ENCODE measurements at regions not wholly inside any gene's neighbourhood (a gene's known extent, or its start where the extent isn't known, plus 50 kb on each side); places are given as distances from the start of the nearest gene placed in this dataset.
A peak's percentile ranks its signal among the peaks of the same experiment; 100 is the strongest.
"Not testable (repeated sequence)": the region's sequence is repeated elsewhere in the genome, so short reads cannot be mapped to it uniquely, and the experiment has no call there.

DNA sequence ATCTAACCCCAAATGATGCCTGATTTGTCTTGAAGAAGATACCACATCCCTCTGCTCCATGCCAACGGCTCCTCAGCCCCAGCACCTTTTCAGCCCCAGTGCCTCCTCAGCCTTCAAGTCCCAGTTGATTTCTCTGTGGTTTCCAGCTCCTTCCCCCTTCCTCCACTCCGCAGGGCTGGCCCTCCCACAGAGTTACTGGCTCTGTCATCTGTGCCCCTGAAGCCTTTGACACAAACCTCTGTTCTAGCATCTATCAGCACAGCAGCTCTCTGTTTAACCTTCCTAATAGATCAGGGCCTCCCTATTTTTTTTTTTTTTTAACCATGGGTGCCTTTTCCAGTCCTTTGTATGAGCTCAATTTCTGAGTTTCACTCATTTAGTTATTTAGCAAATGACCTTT, 201.3 kb upstream of the CXCR4 start:
- no peak for DNase-seq

DNA sequence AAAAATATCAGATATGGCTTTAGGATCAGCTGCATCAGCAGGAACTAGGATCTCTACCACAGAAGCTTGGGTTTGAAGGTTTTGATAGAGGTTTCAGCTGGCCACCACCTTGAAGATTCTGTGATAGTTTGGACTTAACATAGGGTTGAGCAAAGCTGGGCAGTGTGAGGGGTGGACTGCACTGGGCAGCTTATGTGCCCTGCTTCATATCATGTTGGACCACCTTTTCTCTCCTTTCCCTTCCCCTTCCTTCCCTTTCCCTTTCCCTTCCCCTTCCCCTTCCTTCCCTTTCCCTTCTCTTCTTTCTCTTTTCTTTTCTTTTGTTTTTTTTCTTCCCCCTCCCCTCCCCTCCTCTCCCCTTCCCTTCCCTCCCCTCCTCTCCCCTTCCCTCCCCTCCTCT, 196.3 kb upstream of the CXCR4 start:
- DNase-seq: no peak

DNA sequence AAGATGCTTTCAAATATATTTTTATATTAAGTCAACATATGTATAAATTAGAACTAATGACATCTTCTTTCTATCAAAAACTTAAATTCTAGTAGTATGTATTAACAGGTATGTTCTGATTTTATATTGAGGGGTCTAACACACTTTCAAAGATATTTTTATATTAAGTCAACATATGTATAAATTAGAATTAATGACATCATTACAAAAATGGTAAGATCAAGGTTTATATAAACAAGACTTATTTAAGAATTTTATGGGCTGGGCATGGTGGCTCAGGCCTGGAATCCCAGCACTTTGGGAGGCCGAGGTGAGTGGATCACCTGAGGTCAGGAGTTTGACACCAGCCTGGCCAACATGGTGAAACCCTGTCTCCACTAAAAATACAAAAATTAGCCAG, 194.6 kb upstream of the CXCR4 start:
- not testable (repeated sequence) for DNase-seq

DNA sequence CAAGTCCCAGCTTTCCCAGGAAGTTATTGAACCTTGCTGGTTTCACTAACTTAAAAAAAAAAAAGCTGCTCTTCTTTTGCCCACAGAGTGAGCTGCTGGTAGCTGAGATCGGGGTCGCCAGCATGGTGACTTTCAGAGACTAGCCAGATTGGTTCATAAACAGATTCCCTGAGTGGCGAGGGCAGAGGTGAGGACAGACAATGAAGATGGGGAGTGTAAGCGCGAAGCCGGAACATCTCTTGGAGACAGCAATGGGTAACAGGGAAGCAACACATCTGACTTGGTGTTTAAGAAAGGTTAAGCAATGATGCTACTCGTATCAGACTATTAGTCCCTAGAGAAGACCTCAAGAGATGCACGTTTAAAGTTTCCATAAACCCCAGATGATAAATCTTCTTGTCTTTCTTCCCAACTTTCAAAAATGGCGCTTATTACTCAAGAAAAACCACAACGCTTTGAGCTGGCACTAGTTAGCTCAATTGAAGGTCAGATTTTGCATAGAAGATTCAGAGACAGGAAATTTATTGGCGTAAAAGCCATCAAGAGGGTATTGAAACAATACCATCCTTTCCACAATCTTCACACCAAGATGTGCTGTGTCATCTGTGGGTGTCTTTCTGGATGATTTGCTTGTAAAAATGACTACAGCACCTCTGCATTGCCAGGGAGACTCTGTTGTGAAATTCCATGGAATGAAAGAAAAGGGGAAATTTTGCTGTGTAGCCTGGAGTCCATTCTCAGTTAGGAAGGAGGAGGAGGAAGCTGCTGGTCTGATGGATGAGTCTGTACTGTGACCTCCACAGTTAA, 193.1 kb upstream of the CXCR4 start:
- no peak for DNase-seq

DNA sequence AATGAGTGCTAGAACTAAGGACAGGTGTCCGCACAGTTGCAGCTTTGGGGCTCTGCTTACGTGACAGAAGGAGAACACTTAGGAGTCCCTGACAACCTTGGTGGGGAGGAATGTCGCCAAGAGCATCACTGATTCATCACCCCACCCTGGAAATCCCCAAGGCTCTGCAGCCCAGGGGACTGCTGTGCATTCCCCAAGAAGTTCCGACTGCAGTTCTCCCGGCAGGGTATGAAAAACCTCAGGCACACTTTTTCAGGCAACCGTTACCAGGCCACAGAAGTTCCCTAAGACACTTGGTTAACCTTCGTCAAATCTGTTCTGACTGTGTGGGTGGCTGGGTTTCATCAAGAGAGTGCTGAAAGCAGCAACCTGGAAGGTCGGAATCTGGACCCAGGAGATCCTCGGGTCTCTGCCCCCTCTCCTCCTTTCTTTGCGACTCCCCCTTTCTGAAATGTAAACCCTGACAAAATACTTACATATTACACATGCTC, 192.1 kb upstream of the CXCR4 start:
- no peak for DNase-seq

DNA sequence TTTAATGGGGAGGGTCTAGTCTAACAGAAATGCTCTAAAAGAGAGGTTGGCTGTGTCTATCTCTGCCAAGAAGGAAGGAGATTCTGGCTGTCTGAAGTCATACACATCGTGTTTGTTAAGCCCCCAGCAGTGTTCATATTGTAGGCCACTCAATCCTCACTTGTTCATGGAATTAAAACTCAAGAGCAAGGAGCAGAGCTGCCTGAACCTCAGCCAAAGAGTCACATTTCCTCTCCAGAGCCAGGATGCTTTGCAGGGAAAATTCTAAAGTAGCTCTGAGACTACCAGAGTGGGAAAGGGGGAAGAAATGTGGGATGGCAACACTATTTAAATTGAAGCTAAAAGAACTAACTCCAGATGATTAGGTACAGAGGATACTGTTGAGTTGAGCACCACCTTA, 190.7 kb upstream of the CXCR4 start:
- peak in 1 of 2 experiments; percentile 57 for DNase-seq

DNA sequence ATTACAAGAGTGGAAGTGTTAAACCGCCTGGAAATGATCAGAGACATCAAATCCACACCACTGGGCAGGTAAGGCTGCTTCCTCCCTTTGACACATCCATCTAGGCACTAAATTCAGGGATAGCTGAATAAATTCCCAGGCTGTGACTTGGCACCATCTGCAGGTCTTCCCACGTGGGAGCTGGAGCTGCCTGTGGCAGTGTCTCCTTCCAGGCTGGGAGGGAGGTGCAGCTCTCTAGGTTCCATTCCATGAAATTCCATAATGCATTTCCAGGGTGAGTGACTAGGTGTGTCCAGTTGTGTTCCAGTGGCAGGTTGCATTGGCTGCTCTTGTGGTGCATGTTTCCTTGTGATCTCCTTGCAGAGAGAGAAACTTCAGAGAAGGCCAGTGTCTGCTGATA, 188.9 kb upstream of the CXCR4 start:
- DNase-seq: no peak

DNA sequence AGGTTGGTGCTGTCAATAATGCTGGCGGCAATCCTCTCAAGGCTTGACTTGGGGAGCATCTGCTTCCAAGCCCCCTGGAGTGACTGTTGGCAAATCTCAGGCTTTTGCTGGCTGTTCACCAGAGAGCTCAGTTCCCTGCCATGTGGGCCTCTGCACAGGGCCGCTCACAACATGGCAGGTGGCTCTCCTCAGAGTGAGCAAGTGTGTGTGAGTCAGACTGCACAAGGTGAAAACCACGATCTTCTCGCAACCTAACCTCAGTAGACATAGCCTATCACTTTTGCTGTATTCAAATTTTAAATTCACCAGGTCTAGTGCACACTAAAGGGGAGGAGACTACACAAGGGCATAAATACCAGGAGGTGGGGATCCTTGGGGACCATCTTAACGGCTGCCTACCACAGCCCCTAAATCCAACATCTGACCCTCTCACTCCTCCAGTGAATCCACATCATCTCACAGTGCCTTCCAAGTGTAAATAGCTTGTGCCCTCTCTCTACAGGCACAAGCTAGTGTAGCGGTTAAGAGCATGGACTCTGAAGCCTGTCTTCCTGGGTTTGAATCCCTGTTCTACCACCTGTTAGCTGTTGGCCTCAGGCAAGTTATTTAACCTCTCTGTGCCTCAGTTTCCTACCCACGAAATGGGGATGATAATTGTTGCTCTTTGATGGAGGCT, 187.7 kb upstream of the CXCR4 start:
- DNase-seq: peak; percentile 86 to 95

DNA sequence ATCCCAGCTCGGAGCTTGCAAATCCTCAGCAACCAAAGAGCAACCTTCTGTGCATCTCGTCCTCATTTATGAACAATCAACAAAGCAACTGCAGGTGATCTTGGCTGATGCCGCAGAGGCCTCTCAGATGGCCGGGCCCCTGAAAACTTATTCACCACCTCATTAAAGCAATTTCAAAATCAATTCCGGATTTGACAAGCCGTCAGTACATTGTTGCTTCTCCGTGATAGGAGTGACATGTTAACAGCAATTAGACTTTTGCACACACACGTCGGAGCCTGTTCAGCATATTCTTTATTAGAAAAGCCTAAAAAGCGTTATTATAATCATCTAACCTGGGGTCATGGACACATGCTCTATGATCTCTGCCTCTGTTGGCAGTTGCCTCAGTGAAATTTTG, 183.1 kb upstream of the CXCR4 start:
- no peak for DNase-seq

DNA sequence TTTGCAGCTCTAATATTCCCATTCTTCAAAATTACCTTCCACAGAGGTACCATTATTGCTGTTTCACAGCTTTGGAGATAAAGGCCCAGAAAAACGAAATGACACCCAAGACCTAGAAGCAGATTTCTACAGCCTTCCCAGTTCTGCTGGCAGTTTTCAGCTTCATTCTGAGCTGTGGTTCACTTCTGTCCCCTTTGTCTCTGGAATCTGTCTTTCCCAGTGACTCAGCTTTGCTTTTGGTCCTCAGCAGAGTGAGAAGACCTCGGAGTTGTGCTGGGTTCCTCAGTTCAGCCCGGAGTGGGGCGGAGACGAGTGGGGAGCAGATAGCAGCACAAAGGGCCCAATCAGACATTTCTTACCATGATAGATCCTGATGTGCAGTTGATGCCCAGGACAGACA, 180.7 kb upstream of the CXCR4 start:
- DNase-seq: no peak

DNA sequence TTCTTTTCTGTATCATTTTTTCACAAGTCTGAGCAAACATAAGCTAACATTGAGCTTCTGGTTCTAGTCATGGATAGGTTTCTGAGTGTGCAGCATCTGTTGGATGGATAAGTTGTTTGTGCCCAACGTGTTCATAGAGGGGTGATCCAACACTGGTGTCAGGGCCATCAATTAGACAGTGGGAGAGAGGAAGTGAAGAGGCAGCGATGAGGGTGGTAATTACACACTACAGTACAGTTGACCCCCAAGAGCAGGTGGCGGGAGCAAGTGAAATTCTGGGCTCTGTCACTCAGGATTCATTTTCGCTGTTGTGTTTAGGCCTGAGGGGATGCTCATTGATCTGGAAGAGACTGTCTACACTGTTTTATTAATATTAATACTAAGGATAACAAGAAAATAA, 180.0 kb upstream of the CXCR4 start:
- no peak for DNase-seq

DNA sequence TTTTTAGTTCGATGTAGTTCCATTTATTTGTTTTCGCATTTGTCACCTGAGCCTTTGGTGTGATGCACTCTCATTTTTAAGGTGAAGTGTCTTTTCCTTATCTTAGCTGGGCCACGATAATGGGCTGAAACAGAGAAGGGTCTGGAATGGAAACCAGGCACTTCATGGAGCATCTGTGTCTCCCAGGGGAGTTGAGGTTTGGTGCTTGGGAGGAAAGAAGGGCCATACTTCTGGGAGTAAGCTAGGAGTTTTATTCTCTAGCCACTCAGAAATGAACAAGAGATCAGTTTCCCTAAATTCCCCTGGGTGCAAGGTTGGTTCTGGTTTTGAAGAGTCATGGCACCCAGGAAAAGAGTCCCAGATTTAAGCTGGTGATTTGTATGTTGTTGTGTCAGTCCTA, 179.4 kb upstream of the CXCR4 start:
- DNase-seq: no peak

DNA sequence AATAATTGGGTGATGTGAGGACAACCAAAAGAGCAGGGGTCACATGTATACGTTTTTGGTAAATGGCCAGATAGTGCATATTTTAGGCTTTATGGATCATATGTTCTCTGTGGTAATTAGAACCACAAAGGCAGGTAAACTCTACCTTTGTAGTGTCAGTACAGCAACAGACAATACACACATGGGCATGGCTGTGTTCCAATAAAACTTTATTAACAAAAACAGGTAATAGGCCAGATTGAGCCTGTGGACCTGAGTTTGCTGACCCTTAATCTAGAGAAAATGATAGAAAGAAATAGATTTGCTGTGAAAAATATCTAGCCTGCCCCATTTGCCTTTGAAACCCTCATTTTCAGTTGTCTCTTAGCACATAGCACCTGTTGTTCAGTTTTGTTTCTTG, 177.2 kb upstream of the CXCR4 start:
- DNase-seq: no peak

DNA sequence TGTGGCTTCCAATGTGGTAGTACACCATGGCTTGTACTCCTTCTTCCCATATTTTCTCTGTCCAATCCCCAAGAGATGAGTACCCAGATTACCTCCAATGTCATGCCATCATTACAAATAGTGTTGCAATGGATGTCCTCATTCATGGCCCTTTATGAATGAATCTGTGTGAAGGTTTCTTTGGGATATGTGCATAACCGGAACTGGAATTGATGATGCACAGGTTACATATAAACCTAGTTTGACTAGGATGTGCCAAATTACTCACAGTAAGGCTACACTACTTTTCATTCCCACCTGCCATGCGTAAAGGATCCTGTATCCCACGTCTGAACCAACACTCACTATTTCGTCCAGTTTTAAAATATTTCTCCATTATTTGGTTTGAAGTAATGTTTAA, 173.9 kb upstream of the CXCR4 start:
- no peak for DNase-seq

DNA sequence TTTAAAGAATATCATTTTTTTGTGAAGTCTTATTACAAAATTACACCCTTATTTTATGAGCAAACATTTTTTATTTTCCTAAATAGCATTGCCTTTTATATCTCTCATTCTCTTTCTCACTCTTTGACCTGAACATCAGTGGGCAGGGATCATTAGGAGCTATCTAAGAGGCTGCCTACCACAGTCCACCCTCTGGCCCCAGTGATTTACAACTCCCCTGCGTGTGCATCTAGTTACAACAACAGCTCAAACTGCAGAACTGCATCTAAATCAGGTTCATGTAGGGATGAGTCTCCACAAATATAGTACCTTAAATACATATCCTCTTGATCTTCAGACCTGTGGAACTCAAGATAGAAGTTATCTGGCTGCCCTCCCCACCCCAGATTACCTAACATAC, 172.4 kb upstream of the CXCR4 start:
- DNase-seq: no peak

DNA sequence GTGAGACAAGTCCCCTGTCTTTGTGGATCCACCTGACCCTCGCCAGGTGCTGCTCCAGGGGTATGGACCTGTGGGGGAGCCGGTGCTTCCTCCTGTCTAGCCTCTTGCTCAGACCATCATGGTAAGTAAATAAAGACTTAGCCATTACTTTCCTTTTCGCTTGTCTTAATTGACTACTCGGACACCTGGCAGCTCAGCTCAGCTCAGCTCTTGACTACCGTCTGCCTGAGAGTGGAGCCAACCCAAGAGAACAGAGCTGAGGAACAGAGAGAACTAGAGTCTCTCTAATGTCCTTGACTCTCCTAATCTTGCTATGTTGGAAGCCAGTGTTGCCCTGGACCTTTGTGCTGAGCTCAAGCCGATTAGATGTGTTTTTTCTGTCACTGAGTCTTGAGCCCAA, 170.3 kb upstream of the CXCR4 start:
- no peak for DNase-seq

DNA sequence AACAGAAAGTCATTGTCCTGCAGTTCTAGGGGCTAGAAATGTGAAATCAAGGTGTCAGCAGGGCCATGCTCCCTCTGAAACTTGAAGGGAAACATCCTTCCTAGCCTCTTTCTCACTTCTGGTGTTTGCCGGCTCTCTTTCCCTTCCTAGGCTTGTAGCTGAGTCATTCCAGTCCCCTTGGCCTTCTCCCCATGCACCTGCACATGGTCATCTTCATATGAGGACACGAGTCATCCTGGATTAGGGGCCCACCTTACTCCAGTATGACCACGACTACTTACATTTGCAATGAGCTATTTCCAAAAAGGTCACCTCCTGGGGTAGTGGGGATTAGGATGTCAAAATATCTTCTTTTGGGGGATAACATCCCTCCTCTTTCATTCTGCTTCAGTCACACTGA, 168.5 kb upstream of the CXCR4 start:
- DNase-seq: no peak

DNA sequence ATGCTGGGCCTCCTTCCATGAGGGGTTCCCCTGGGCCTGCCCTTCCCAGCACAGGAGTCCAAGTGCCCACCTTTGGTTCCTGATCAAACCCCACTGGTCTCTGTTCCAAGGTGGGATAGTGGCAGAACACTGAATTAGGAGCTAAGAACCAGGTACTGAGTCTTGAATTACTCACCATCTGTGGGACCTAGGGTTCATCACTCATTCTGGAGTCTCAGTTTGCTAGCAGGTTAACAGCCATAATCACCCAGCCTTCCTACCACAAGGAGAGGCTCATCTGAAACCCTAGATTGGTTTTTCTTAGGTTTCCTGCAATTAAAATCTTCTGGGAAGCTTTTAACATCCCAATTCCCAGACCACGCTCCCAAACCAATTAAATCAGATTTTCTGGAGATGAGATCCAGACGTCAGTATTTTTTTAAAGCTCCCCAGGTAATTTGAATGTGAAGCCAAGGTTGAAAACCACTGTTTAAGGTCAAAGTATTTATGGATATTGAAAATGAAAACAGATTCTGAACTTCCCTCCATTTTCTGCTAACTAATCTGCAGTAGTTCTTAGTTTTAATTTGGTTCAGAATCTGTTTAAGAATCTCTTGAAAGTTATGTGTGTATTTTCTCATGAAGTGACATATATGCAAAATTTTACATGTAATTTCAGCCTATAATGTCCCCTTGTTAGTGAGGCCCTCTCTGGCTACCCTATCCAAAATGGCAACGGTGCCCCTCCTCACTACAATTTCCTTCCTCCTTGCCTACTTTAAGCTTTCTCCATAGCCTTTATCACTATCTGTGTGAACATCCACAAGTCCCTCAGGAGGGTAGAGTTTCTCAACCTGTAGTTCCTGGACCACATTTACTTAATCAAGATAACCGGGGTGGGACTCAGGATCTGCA, 166.5 kb upstream of the CXCR4 start:
- DNase-seq: no peak

DNA sequence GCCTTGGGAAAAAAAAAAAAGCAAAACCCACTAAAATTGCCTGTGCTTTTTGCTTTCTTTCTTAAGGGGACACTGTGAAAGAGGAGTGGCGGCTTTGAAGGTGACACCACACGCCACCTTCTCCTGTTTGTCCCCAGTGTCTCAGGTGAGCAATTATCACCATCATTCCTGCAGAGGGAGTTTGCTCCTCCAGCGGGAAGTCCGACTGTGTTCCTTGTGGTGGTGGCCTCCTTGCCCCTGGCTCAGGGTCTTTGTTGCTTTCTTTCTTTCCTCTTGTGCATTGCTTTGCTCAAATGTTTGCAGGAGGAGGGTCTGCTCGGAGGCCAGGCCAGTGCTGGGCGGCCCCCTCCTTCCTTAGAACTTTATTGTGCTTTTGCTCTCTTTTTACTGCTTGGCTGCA, 164.3 kb upstream of the CXCR4 start:
- no peak for DNase-seq

DNA sequence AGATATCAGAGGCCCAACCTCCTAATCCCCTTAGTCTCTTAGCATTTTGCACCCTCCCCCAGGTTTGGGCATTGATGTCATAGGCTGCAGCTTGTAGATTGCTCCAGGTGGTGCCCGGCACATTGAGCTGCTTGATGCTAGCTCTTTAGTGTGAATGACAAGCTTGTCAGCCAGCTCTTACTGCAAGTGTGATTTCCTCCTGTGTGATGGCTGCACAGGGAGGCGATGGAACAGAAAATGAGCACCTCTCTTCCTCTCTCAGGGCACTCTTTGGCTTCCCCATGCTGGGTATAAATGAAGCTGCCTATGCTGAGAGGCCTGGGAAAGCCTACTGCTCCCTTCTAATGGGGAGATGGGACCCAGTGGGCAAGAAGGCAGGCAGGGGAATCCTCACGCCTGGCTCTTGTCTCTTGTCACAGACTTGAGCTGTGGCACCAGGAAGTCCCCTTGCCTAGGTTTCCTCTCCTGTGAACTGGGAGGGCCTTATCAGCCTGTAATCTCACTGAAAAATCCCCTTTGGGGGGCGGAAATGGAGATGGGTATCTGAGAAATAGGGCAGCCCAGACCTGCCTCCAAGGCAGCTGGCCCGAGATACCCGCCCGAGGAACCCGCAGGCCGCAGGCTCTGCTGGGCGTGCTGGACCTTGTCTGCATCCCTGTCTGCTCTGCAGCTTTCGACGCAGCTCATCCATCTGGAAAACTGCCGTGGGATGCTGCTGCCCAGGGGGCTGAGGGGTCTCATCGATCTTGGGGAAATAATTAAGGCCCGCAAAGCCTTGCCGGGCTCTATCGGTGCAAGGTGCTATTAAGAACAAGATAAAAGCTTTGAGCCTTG, 163.5 kb upstream of the CXCR4 start:
- no peak for DNase-seq

DNA sequence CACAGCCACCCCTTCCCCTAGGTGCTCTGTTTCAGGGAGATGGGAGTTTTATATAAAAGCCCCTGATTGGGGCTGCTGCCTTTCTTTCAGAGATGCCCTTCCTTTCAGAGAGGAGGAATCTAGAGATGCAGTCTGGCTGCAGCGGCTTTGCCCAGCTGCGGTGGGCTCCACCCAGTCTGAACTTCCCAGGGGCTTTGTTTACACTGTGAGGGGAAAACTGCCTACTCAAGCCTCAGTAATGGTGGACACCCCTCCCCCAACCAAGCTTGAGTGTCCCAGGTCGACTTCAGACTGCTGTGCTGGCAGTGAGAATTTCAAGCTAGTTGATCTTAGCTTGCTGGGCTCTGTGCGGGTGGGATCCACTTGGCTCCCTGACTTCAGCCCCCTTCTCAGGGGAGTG, 148.4 kb upstream of the CXCR4 start:
- DNase-seq: not testable (repeated sequence)

DNA sequence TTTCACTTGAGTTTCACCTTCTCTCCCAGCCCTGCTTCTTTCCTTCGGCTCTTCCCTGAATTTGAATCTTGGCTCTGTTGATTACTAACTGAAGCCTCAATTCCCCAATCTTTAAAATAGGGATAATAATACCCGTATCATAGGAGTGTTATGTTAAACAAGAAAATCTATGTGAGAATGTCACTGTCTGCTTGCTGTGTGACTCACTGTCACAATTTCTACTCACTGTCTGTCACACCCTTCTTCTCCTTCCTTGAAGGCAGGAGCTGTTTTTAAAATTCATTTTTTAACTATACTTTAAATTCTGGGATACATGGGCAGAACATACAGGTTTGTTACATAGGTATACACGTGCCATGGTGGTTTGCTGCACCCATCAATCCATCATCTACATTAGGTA, 141.6 kb upstream of the CXCR4 start:
- DNase-seq: no peak

DNA sequence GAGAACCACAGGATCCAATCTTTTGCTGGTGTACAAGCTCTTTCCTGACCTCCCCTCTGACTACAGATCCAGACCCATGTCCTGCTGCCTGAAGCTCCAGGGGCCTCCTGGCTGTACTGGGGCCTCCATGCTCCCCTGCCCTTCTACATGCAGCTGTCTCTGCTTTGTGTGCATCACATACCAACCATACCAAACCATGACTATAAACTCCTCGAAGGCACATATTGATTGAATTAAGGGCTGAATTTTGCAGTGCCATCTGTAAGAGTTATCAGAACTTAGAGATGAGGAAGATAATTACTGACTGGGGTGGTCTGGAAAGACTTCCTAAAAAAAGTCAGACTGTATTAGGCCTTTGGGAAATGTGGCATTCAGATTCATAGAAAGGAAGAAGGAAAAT, 139.9 kb upstream of the CXCR4 start:
- no peak for DNase-seq
